ENCODE measurements at regions not wholly inside any gene's neighbourhood (a gene's known extent, or its start where the extent isn't known, plus 50 kb on each side); places are given as distances from the start of the nearest gene placed in this dataset.

DNA sequence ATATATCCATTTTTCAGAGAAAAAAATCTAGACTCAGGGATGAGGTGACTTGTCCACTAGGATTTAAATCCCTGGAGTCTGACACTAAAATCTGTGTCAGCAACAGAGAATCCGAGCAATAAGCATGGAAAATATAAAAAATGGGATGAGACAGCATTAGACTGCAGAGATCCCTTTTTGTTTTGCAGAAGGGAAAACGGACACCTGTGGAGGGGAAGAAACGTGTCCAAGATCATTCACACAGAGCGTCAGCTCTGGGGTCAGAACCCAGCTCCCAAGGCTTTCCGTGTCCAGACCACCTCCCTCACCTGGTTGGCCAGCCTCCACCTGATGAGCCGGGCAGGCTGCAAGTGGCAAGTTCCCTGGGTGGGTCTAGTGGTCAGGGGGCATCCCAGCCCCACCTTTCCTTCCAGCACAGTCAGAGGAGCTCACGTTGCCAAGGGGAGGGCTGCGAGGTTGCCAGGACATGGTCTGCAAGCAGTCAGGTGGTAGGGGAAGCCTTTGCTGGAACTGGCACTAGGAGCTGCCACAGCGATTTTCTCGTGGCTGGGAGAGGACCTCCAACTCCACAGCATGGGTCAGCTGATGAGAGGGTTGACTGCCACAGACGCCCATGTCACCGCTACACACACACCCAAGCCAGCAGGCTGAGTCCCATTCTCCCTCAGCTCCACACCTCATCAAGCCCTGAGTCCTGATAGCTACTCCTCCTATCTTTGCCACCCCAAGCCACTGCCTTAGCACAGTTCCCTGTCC lies 65.9 kb upstream of the CPLX2 start:
- no peak for TF ChIP-seq POLR2A (IDR thresholded peaks at IDR 0.05; ENCODE audit: low read length)
- no peak for TF ChIP-seq GATA1 (IDR thresholded peaks at IDR 0.05; ENCODE audit: low read depth, low read length)
